HEK293 (cell line): ENCODE measurements at regions not wholly inside any gene's neighbourhood (a gene's known extent, or its start where the extent isn't known, plus 50 kb on each side); places are given as distances from the start of the nearest gene placed in this dataset.

Experiments used
- CTCF ChIA-PET: fragments of 350-600 bp; formaldehyde crosslinking; extraction: SDS; loops from one replicate; lab custom pipeline; 2021; ENCODE audit warnings: antibody characterized with exemption; lab: Yijun Ruan, JAX
- POLR2A ChIA-PET: fragments of 300-600 bp; formaldehyde crosslinking; extraction: SDS; loops from one replicate; lab custom pipeline; 2020; ENCODE audit warnings: antibody characterized with exemption, inconsistent platforms; lab: Yijun Ruan, JAX
- H3K27ac ChIP-seq: fragments of 200-500 bp; sonication (Bioruptor generic); 2 replicates; pipeline ENCODE4 v1.5.1; 2014; ENCODE audit warnings: low read depth, low read length, control low read depth, inconsistent platforms; ENCODE audit errors: extremely low read depth
- H3K36me3 ChIP-seq, 2 experiments: fragments of 200-500 bp in 1 of 2; sonication (Bioruptor generic) in 1 of 2; 1 replicate in 1 of 2; 2 replicates in 1 of 2; pipeline ENCODE4 v1.5.1; 2014 to 2017; ENCODE audit warnings: inconsistent platforms in 2 of 2, low read length in 2 of 2; ENCODE audit not compliant: control insufficient read depth in 2 of 2, insufficient read depth in 1 of 2
- H3K4me1 ChIP-seq: fragments of 200-500 bp; sonication (Bioruptor generic); 2 replicates; pipeline ENCODE4 v1.5.1; 2014; ENCODE audit warnings: mild to moderate bottlenecking, low read length, inconsistent platforms; ENCODE audit not compliant: control insufficient read depth, insufficient read depth
- H3K4me3 ChIP-seq: 2 replicates; pipeline ENCODE4 v1.5.1; 2011; ENCODE audit warnings: low read depth, mild to moderate bottlenecking, control low read depth, low read length, moderate library complexity
- H3K9me3 ChIP-seq: fragments of 200-500 bp; sonication (Bioruptor generic); 2 replicates; pipeline ENCODE4 v1.5.1; 2014; ENCODE audit warnings: low read depth, low read length, inconsistent platforms; ENCODE audit not compliant: control insufficient read depth, insufficient read depth
- GFI1B ChIP-seq: fragments of 450-650 bp; formaldehyde crosslinking; IDR thresholded peaks from 2 replicates; pipeline ENCODE4 v1.5.1; 2016; ENCODE audit warnings: missing biosample characterization, missing genetic modification characterization
- KLF17 ChIP-seq: fragments of 450-650 bp; formaldehyde crosslinking; IDR thresholded peaks from 2 replicates; pipeline ENCODE4 v1.5.1; 2016; ENCODE audit warnings: missing biosample characterization, missing genetic modification characterization
- PATZ1 ChIP-seq: fragments of 450-650 bp; formaldehyde crosslinking; IDR thresholded peaks from 2 replicates; pipeline ENCODE4 v1.5.1; 2016; ENCODE audit warnings: missing biosample characterization, missing genetic modification characterization
- ZBTB10 ChIP-seq: fragments of 450-650 bp; formaldehyde crosslinking; IDR thresholded peaks from 2 replicates; pipeline ENCODE4 v1.5.1; 2016; ENCODE audit warnings: missing biosample characterization, missing genetic modification characterization
- ZBTB8A ChIP-seq: fragments of 450-650 bp; formaldehyde crosslinking; IDR thresholded peaks from 2 replicates; pipeline ENCODE4 v1.5.1; 2016; ENCODE audit warnings: missing biosample characterization, missing genetic modification characterization
- ZFP41 ChIP-seq: fragments of 450-650 bp; formaldehyde crosslinking; IDR thresholded peaks from 2 replicates; pipeline ENCODE4 v1.5.1; 2016; ENCODE audit warnings: missing biosample characterization, missing genetic modification characterization, borderline replicate concordance
- ZNF24 ChIP-seq: fragments of 450-650 bp; formaldehyde crosslinking; IDR thresholded peaks from 2 replicates; pipeline ENCODE4 v1.5.1; 2016; ENCODE audit warnings: missing biosample characterization, missing genetic modification characterization
- ZNF26 ChIP-seq: fragments of 450-650 bp; formaldehyde crosslinking; IDR thresholded peaks from 2 replicates; pipeline ENCODE4 v1.5.1; 2016; ENCODE audit warnings: missing biosample characterization, missing genetic modification characterization
- ZNF311 ChIP-seq: fragments of 450-650 bp; formaldehyde crosslinking; IDR thresholded peaks from 2 replicates; pipeline ENCODE4 v1.5.1; 2017; ENCODE audit warnings: missing biosample characterization, missing genetic modification characterization, borderline replicate concordance
- ZNF341 ChIP-seq: fragments of 450-650 bp; formaldehyde crosslinking; IDR thresholded peaks from 2 replicates; pipeline ENCODE4; 2016; ENCODE audit warnings: low read depth, missing biosample characterization, missing genetic modification characterization
- ZNF354C ChIP-seq: fragments of 450-650 bp; formaldehyde crosslinking; IDR thresholded peaks from 2 replicates; pipeline ENCODE4 v1.5.1; 2016; ENCODE audit warnings: missing biosample characterization, missing genetic modification characterization, low read depth, borderline replicate concordance
- ZNF362 ChIP-seq: fragments of 450-650 bp; formaldehyde crosslinking; IDR thresholded peaks from 2 replicates; pipeline ENCODE4 v1.5.1; 2016; ENCODE audit warnings: missing biosample characterization, missing genetic modification characterization
- ZNF433 ChIP-seq: fragments of 450-650 bp; formaldehyde crosslinking; IDR thresholded peaks from 2 replicates; pipeline ENCODE4 v1.5.1; 2016; ENCODE audit warnings: missing biosample characterization, missing genetic modification characterization, low read depth
- ZNF549 ChIP-seq: fragments of 450-650 bp; IDR thresholded peaks from 2 replicates; pipeline ENCODE4 v1.5.1; 2018; ENCODE audit warnings: missing biosample characterization, missing genetic modification characterization, mild to moderate bottlenecking, inconsistent platforms, moderate library complexity
- ZNF571 ChIP-seq: fragments of 450-650 bp; formaldehyde crosslinking; IDR thresholded peaks from 2 replicates; pipeline ENCODE4 v1.5.0; 2017; ENCODE audit warnings: missing biosample characterization, missing genetic modification characterization
- ZNF76 ChIP-seq: fragments of 450-650 bp; formaldehyde crosslinking; IDR thresholded peaks from 2 replicates; pipeline ENCODE4; 2016; ENCODE audit warnings: low read depth, missing biosample characterization, missing genetic modification characterization, borderline replicate concordance
- ZNF843 ChIP-seq: fragments of 450-650 bp; formaldehyde crosslinking; IDR thresholded peaks from 2 replicates; pipeline ENCODE4 v1.5.1; 2016; ENCODE audit warnings: missing biosample characterization, missing genetic modification characterization
- ZSCAN16 ChIP-seq: fragments of 450-650 bp; formaldehyde crosslinking; IDR thresholded peaks from 2 replicates; pipeline ENCODE4 v1.5.1; 2016; ENCODE audit warnings: missing biosample characterization, missing genetic modification characterization
- TF ChIP-seq, protein P1 (sequence below): fragments of 450-650 bp; formaldehyde crosslinking; IDR thresholded peaks from 2 replicates; pipeline ENCODE4 v1.5.0; 2017; ENCODE audit warnings: missing biosample characterization, missing genetic modification characterization, borderline replicate concordance

GRCh38 chr5:63230754-63231153, 652.1 kb downstream of the LRRC70 start:
- H3K4me1 ChIP-seq = no peaks in the 10 kb centered on the region
- no peaks in the 10 kb centered on the region for H3K9me3 ChIP-seq
- H3K36me3 ChIP-seq = no peaks in the 10 kb centered on the region
- TF ChIP-seq ZNF76 (tag by site-specific recombination) = no peak
- TF ChIP-seq ZNF362 (tag by site-specific recombination) = no peak
- no peak for TF ChIP-seq ZNF571
- no peak for TF ChIP-seq GFI1B (tag by site-specific recombination)
- TF ChIP-seq ZNF341 (tag by site-specific recombination) = no peak
- TF ChIP-seq ZNF433 (tag by site-specific recombination) = no peak
- TF ChIP-seq ZBTB8A = no peak
- TF ChIP-seq ZNF843 (tag by site-specific recombination) = no peak
- no peak for TF ChIP-seq ZNF549 (tag by site-specific recombination)
- TF ChIP-seq PATZ1 (tag by site-specific recombination) = no peak
- POLR2A ChIA-PET = no interaction called here
- H3K4me3 ChIP-seq = no peak overlapping the region
- H3K27ac ChIP-seq = no peak overlapping the region
- CTCF ChIA-PET = no interaction called here

DNA sequence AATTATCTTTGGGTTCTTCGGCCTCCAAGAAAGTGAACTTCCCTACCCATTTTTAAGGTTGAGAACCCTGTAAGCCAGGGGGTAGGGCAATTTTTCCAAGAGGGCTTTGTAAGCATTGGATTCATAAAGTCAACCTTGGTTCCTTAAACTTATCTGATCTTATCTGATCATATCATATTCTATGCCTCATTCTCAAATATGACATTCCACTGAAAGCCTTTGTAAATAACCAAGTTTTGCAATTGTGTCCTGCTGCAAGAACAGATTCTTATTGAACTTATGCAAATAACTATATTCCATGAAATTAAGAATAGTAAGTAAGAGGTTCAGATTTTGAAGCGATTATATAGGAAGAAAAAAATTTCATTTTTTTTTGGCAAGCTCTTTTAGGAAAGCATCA, 649.5 kb downstream of the LRRC70 start:
- CTCF ChIA-PET = no interaction called here
- TF ChIP-seq ZNF341 (tag by site-specific recombination) = no peak
- TF ChIP-seq ZBTB10 (tag by site-specific recombination) = no peak
- TF ChIP-seq ZSCAN16 (tag by site-specific recombination) = no peak
- TF ChIP-seq ZNF24 (tag by site-specific recombination) = no peak

GRCh38 chr5:63220244-63220643, 641.6 kb downstream of the LRRC70 start:
- no peak overlapping the region for H3K27ac ChIP-seq
- H3K9me3 ChIP-seq = no peaks in the 10 kb centered on the region
- CTCF ChIA-PET = no interaction called here
- H3K4me3 ChIP-seq = no peak overlapping the region
- no peaks in the 10 kb centered on the region for H3K36me3 ChIP-seq
- no peak for TF ChIP-seq ZNF354C (tag by site-specific recombination)
- no peak for TF ChIP-seq ZFP41 (tag by site-specific recombination)
- TF ChIP-seq, protein P1, sequence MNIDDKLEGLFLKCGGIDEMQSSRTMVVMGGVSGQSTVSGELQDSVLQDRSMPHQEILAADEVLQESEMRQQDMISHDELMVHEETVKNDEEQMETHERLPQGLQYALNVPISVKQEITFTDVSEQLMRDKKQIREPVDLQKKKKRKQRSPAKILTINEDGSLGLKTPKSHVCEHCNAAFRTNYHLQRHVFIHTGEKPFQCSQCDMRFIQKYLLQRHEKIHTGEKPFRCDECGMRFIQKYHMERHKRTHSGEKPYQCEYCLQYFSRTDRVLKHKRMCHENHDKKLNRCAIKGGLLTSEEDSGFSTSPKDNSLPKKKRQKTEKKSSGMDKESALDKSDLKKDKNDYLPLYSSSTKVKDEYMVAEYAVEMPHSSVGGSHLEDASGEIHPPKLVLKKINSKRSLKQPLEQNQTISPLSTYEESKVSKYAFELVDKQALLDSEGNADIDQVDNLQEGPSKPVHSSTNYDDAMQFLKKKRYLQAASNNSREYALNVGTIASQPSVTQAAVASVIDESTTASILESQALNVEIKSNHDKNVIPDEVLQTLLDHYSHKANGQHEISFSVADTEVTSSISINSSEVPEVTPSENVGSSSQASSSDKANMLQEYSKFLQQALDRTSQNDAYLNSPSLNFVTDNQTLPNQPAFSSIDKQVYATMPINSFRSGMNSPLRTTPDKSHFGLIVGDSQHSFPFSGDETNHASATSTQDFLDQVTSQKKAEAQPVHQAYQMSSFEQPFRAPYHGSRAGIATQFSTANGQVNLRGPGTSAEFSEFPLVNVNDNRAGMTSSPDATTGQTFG (tag by site-specific recombination) = no peak
- no peak for TF ChIP-seq ZNF311 (tag by site-specific recombination)
- TF ChIP-seq KLF17 = no peak
- no peak for TF ChIP-seq ZNF26 (tag by site-specific recombination)
- POLR2A ChIA-PET = no interaction called here
- no peaks in the 10 kb centered on the region for H3K4me1 ChIP-seq

More for the DNA sequence above, 649.5 kb downstream of the LRRC70 start:
- POLR2A ChIA-PET = no interaction called here
- H3K36me3 ChIP-seq = no peaks in the 10 kb centered on the region
- no peaks in the 10 kb centered on the region for H3K9me3 ChIP-seq
- H3K4me1 ChIP-seq = no peaks in the 10 kb centered on the region
- no peak overlapping the region for H3K27ac ChIP-seq
- no peak overlapping the region for H3K4me3 ChIP-seq
